ENCODE measurements at regions not wholly inside any gene's neighbourhood (a gene's known extent, or its start where the extent isn't known, plus 50 kb on each side); places are given as distances from the start of the nearest gene placed in this dataset.

DNA sequence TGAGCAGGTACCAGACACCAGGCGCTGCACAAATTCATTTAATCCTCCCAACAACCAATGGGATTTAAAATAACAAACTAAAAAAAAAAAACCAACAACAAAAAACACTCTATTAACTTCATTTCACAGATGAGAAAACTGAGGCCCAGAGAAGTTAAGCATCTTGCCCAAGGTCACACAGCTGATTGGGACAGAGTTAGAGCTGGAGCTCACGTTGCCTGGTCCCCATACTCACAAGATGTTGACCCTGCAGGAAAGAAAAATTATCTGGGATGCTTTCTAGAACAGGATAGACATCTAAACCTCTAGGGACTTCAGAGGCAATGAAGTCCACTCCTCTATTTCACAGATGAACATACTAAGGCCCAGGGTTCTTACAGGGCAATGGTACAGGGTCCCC is 175.3 kb downstream of the PSMG1 start:
- TF ChIP-seq, protein P1, sequence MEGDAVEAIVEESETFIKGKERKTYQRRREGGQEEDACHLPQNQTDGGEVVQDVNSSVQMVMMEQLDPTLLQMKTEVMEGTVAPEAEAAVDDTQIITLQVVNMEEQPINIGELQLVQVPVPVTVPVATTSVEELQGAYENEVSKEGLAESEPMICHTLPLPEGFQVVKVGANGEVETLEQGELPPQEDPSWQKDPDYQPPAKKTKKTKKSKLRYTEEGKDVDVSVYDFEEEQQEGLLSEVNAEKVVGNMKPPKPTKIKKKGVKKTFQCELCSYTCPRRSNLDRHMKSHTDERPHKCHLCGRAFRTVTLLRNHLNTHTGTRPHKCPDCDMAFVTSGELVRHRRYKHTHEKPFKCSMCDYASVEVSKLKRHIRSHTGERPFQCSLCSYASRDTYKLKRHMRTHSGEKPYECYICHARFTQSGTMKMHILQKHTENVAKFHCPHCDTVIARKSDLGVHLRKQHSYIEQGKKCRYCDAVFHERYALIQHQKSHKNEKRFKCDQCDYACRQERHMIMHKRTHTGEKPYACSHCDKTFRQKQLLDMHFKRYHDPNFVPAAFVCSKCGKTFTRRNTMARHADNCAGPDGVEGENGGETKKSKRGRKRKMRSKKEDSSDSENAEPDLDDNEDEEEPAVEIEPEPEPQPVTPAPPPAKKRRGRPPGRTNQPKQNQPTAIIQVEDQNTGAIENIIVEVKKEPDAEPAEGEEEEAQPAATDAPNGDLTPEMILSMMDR (IDR thresholded peaks at IDR 0.05), result no peak
- no peak for TF ChIP-seq ZFX (IDR thresholded peaks at IDR 0.05; ENCODE audit: borderline replicate concordance)

All from 22Rv1 (cell line).